Ovary (tissue), 7 donors: ENCODE measurements at regions not wholly inside any gene's neighbourhood (a gene's known extent, or its start where the extent isn't known, plus 50 kb on each side); places are given as distances from the start of the nearest gene placed in this dataset.

Experiments used
- DNase-seq, 5 donors: peaks; one replicate each; pipeline ENCODE4 v3.0.0-alpha.2; 2019 to 2020
- H3K27ac ChIP-seq, 2 donors: fragments of 200-600 bp; one replicate each; pipeline versions ENCODE4 v1.5.1 to v1.8.0; 2019 to 2022
- H3K27me3 ChIP-seq: fragments of 200-600 bp; one replicate; pipeline ENCODE4 v1.8.0; 2022
- H3K36me3 ChIP-seq: fragments of 200-600 bp; sonication (generic); one replicate; pipeline ENCODE4 v1.5.1; 2019
- H3K4me1 ChIP-seq: one replicate; pipeline ENCODE4 v1.8.1; 2013; ENCODE audit warnings: mild to moderate bottlenecking, moderate library complexity; ENCODE audit not compliant: insufficient read depth
- H3K4me3 ChIP-seq: fragments of 200-600 bp; sonication (generic); one replicate; pipeline ENCODE4 v1.5.1; 2017
- H3K9me3 ChIP-seq, 2 donors: fragments of 200-600 bp in 1 of 2; sonication (generic) in 1 of 2; one replicate each; pipeline versions ENCODE4 v1.5.1 to v1.8.1; 2013 to 2019; ENCODE audit warnings: mild to moderate bottlenecking in 1 of 2, moderate library complexity in 1 of 2
- CTCF ChIP-seq, 3 donors: fragments of 450-650 bp in 2 of 3; fragments of 200-600 bp in 1 of 3; IDR thresholded peaks; one replicate each; pipeline versions ENCODE4 v1.5.1 to v1.8.0; 2016 to 2022; ENCODE audit warnings: antibody characterized with exemption in 3 of 3, mild to moderate bottlenecking in 1 of 3
- EP300 ChIP-seq: sonication (generic); formaldehyde crosslinking; IDR thresholded peaks from one replicate; pipeline ENCODE4 v1.6.1; 2017; ENCODE audit warnings: antibody characterized with exemption
- POLR2A ChIP-seq: fragments of 450-650 bp; IDR thresholded peaks from one replicate; pipeline ENCODE4 v1.6.1; 2017; ENCODE audit warnings: antibody characterized with exemption, mild to moderate bottlenecking, moderate library complexity
- WGBS, 3 donors: extraction: QIAGEN DNeasy Blood & Tissue Kit in 1 of 3; methylation state at CpG; one replicate each; pipeline versions ENCODE4 v1.1.5 to v1.1.7; 2013 to 2017; 5-methylcytosine and 5-hydroxymethylcytosine counted together
- intact Hi-C, 4 donors: fragments of 100-400 bp; cut with DNase I; formaldehyde crosslinking; loops; one replicate each; pipeline versions ENCODE4 v1.11.0 to v1.15.1; 2022 to 2023
- donor health status: DM: no; HTN: no; CAD: no; lungs with moderate emphysema.
- donor health status: DM: no; HTN: no; CAD: no.
- donor health status: Bipolar disorder and iron deficiency.
- donor health status: DM: no; HTN: no; CAD: no.
- donor health status: DM: yes; HTN: yes; CAD: no.

DNA sequence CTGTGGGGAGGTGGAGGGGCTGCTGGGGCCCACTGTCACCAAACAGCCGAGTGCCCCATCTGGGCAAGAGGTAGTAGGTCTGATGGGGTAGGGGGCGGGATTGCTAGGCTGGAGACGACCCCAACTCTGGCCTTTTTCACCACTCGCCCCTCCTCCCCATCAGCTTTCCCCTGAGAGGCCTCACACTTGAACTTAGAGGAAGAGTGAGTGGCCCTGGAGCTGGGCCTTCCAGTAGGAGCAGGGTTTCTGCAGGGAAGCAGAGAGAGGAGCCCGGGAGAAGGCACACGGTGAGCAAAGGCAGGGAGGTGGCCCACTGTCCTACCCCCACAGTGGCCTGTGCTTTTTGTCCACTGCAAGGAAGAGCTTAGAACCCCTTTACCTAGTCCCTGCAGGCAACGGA, 111.9 kb upstream of the WNT4 start:
- H3K36me3 ChIP-seq = no peaks in the 10 kb centered on the region
- TF ChIP-seq EP300 (no peak), CTCF (IDR thresholded peaks at IDR 0.05) (no peak), POLR2A (no peak)

GRCh38 chr1:22255341-22256212, 112.7 kb upstream of the WNT4 start:
- TF ChIP-seq EP300 (no peak), POLR2A (no peak), CTCF (IDR thresholded peaks at IDR 0.05) (no peak)
- WGBS, 3 donors = 71 to 79% (median 74%) methylated on average over 11 of the region's 11 CpGs
- no peak for DNase-seq
- Histone ChIP-seq H3K27me3 (no peaks in the 10 kb centered on the region), H3K4me3 (no peak overlapping the region), H3K9me3 (no peaks in the 10 kb centered on the region), H3K4me1 (peaks cover 9% of the 10 kb centered on the region), H3K36me3 (no peaks in the 10 kb centered on the region), H3K27ac (no peak overlapping the region)
- intact Hi-C loops = no loop called here

More for the DNA sequence above, 111.9 kb upstream of the WNT4 start:
- no peak for DNase-seq
- H3K4me1 ChIP-seq = peaks cover 7% of the 10 kb centered on the region
- 80 to 89% (median 82%) methylated on average over 7 of the region's 7 CpGs for WGBS, 3 donors
- no peaks in the 10 kb centered on the region for H3K27me3 ChIP-seq
- no peak overlapping the region for H3K27ac ChIP-seq
- H3K4me3 ChIP-seq = no peak overlapping the region
- intact Hi-C loops = no loop called here
- no peaks in the 10 kb centered on the region for H3K9me3 ChIP-seq

GRCh38 chr1:22256213-22256512, 113.3 kb upstream of the WNT4 start:
- 78 to 92% (median 87%) methylated on average over 3 of the region's 3 CpGs for WGBS, 3 donors
- no peak overlapping the region for H3K27ac ChIP-seq
- no peak for DNase-seq
- no peaks in the 10 kb centered on the region for H3K27me3 ChIP-seq
- no peaks in the 10 kb centered on the region for H3K36me3 ChIP-seq
- intact Hi-C loops = no loop called here
- no peak overlapping the region for H3K4me3 ChIP-seq
- H3K4me1 ChIP-seq = peaks cover 9% of the 10 kb centered on the region
- H3K9me3 ChIP-seq = no peaks in the 10 kb centered on the region
- TF ChIP-seq CTCF (IDR thresholded peaks at IDR 0.05) (no peak), EP300 (no peak), POLR2A (no peak)

DNA sequence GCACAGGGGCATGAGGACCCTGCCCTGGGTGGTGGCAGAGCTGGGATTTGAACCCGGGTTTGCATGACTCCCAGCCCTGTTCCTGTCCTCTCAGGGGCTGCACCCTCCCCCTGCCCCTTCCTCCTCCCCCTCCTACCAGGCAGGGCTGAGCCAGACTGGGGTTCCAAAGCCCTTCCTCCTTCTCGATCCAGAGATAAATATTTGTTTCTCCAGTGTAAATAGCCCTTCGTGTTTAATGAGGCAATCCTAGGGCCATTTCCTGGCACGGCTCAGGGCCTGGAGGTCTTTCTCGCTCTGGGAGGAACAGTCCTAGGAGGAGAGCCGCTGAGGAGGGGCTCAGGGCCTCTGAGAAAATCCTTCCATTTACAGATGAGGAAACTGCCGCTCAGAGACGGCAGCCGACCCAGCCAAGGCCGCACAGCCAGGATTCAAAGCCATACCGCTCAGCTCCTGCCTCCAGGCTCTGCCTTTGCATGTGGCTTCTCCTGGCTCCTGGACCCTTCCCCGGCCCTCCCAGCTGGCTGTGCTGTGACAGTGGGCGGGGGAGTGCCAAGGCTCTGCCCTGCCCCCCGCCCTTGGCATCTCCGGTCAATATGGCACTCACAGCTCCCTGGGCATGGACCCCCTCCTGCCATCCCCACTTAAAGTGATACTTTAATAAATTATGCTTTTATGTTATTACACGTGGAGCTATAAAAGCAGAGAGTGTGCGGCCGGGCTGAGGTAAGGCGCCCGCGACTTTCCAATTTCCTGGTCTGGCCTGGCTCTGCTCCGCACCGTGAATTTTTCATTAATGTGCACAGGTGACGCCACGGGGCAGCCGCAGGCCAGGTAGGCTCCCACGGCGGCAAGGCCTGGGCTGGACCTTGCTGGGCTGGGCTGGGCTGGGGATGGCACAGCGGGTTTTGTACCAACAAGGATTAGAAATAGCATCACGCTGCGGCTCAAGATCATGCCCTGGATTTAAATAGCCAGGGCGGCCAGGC, 114.7 kb upstream of the WNT4 start:
- Histone ChIP-seq H3K27ac (no peak overlapping the region), H3K4me1 (peaks cover 9% of the 10 kb centered on the region), H3K36me3 (no peaks in the 10 kb centered on the region), H3K4me3 (no peak overlapping the region), H3K9me3 (no peaks in the 10 kb centered on the region), H3K27me3 (no peaks in the 10 kb centered on the region)
- no peak for TF ChIP-seq POLR2A
- no peak for TF ChIP-seq EP300
- TF ChIP-seq CTCF (IDR thresholded peaks at IDR 0.05) = no peak
- DNase-seq = no peak
- intact Hi-C loops = no loop called here
- 79 to 84% (median 83%) methylated on average over 32 of the region's 32 CpGs for WGBS, 3 donors
